B cell (primary cell): ENCODE measurements at regions not wholly inside any gene's neighbourhood (a gene's known extent, or its start where the extent isn't known, plus 50 kb on each side); places are given as distances from the start of the nearest gene placed in this dataset.

ENCODE experiments used
- CTCF ChIP-seq: fragments of 200-600 bp; IDR thresholded peaks from one replicate; pipeline ENCODE4 v1.8.0; 2022; ENCODE audit warnings: antibody characterized with exemption, mild to moderate bottlenecking
- EZH2 ChIP-seq: IDR thresholded peaks from 2 replicates; pipeline ENCODE4 v1.6.1; 2012; ENCODE audit warnings: borderline replicate concordance, low read depth, mild to moderate bottlenecking, moderate library complexity, low read length; ENCODE audit not compliant: insufficient read depth, poor library complexity, severe bottlenecking

- TF ChIP-seq CTCF (no peak), EZH2 (no peak)
Measured at GRCh38 chr5:117833691-117834090, 1154.7 kb downstream of the DTWD2 start.
